GM12865 (cell line): ENCODE measurements at regions not wholly inside any gene's neighbourhood (a gene's known extent, or its start where the extent isn't known, plus 50 kb on each side); places are given as distances from the start of the nearest gene placed in this dataset.

ENCODE experiments used
- DNase-seq: peaks from one replicate; pipeline ENCODE4 v3.0.0; 2010; ENCODE audit warnings: low read depth
- H3K4me3 ChIP-seq: 2 replicates; pipeline ENCODE4 v1.5.1; 2011; ENCODE audit warnings: mild to moderate bottlenecking, low read depth, low read length, control low read depth
- TF ChIP-seq, protein P1 (sequence below): IDR thresholded peaks from 2 replicates; pipeline ENCODE4 v1.5.1; 2011; ENCODE audit warnings: low read length, control low read depth, low read depth, inconsistent platforms; ENCODE audit not compliant: insufficient read depth; ENCODE audit errors: missing control alignments

DNA sequence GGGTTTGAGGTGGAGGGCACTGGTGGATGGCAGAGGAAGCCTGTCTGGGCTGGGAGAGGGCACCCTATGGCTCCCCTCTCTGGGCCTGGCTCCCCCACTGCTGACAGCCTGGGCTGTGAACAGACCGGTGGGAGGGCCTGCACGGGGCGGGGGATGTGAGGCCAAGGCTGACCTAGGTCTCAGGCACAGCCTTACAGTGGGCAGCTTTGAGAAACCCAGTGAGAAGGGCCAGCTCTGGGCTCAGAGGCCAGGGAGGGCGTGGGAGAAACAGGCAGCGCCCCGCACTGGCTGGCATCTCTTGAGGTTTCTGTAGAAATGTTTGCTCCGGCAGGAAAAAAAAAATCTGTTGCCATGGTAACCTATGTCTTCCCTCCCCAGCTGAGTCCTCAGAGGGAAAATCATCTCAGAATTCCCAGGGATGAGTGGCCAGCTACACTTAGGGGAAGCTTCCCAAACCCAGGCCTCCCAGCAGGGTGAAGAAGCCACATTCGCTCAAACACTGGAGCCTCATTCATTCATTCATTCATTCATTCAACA lies 71.7 kb upstream of the TAF1B start:
- no peak overlapping the region for H3K4me3 ChIP-seq
- TF ChIP-seq, protein P1, sequence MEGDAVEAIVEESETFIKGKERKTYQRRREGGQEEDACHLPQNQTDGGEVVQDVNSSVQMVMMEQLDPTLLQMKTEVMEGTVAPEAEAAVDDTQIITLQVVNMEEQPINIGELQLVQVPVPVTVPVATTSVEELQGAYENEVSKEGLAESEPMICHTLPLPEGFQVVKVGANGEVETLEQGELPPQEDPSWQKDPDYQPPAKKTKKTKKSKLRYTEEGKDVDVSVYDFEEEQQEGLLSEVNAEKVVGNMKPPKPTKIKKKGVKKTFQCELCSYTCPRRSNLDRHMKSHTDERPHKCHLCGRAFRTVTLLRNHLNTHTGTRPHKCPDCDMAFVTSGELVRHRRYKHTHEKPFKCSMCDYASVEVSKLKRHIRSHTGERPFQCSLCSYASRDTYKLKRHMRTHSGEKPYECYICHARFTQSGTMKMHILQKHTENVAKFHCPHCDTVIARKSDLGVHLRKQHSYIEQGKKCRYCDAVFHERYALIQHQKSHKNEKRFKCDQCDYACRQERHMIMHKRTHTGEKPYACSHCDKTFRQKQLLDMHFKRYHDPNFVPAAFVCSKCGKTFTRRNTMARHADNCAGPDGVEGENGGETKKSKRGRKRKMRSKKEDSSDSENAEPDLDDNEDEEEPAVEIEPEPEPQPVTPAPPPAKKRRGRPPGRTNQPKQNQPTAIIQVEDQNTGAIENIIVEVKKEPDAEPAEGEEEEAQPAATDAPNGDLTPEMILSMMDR = no peak
- no peak for DNase-seq

DNA sequence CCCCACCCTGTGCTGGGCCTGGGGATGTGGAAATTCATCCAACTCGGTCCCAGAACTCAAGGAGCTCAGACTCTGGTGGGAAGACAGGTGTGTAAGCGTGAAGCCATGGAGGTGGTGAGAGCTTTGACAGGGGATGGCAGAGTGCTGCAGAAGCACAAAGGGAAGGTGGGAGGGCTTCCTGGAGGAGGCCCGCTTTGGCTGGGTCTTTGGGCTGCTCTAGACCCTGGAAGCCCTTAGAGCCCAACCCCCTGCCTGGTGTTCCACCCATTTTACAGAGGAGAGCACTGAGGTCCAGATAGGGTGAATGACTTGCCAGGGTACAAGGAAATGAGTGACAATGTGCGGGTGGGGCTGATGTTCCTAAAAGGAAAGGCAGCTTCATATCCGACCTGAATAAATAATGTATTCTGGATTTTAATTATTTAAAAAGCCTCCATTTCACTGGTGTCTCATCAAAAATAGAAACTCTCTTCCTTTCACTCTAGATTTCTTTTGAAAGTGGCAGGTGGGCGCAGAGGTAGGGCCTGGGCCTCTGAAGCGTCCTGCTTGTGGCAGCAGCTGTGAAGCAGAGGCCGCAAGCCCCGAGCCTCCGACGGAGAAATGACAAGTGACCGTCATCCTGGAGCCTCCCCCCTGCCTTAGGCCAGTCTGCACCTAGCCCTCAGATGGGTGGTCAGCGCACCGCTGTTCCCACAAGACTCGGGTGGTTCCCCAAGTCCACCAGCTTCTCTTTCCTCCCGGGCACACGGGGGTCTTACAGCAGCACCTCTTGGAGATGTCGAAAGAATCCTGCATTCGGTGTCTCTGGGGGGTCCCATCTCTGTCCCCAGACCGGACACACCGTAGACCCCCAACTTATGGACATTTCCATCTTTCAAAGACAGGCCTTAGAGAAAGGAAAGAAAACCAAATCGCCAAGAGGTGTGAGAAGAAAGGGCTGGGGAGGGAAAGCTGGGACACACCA lies 71.0 kb upstream of the TAF1B start:
- H3K4me3 ChIP-seq = no peak overlapping the region
- TF ChIP-seq, protein P1 = no peak
- no peak for DNase-seq

DNA sequence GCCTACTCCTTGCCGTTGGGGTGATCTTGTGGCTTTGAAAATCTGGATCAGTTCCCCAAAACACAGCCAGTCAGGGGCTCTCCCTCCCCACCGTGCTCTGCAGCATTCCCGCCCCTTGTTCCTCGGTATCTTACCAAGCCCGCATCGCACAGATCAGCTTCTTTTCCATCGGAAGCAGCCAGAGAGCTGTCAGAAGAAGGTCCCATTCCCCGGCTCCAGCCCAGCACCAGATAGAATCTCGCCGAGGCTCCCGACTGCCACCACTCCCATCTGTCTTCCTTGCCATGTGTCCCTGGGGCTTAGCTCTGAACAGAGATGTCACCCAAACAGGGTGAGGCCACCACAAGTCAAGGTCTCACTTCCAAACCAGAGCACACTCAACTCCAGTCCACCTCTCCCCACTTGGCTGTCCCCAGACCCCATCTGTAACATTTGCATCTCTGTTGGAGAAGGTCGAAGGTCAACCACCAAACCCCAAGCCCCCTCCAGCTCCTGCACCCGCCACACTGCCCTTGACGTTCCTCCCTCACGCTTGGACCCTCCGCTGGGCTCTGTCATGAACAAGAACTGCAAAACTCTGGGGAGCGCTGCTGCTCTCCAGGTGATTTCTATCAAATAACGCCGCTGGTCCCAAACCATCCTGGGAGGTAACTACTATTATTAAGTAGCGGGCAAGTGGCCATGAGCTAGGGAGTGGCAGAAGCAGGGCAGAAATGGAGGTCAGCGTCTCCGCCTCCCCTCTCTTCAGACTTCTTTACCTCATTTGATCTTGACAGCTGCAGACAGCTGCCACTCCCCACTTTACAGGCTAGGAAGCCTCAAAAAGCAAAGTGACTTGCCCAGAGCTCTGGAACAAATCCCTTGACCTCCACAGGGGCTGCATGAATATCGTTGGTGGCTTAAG lies 70.0 kb upstream of the TAF1B start:
- TF ChIP-seq, protein P1 = no peak
- no peak for DNase-seq
- no peak overlapping the region for H3K4me3 ChIP-seq

DNA sequence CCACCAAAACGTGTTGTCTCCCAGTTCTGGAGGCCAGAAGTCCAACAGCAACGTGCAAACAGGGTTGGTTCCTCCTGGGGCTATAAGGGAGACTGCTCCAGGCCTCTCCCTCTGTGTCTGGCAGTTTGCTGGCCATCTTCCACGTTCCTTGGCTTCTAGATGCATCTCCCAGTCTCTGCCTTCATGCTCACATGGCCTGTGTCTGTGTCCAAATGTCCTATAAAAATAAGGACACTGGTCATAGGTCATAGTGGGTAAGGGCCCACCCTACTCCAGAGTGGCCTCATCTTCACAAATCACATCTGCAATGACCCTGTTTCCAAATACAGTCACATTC lies 69.4 kb upstream of the TAF1B start:
- DNase-seq = no peak
- TF ChIP-seq, protein P1 = no peak
- no peak overlapping the region for H3K4me3 ChIP-seq

DNA sequence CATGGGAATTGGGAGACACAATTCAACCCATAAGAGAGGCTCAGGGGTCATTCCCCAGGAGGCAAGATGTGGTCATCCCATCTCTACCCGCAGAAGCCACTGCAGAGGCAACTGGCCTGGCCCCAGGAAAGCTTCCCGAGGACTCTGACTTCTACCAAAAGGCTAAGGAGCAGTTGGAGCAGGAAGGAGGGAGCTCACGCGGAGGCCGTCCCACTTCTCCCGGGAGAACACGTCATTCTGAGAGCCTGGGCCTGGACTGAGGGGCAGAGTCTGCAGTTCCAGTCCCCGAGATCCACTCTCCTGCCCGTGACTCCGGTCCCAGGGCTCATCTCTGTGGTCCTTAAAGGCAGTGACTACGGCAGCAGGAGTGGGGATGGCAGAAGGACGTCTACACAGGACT lies 69.0 kb upstream of the TAF1B start:
- no peak for DNase-seq
- H3K4me3 ChIP-seq = no peak overlapping the region
- TF ChIP-seq, protein P1 = no peak

DNA sequence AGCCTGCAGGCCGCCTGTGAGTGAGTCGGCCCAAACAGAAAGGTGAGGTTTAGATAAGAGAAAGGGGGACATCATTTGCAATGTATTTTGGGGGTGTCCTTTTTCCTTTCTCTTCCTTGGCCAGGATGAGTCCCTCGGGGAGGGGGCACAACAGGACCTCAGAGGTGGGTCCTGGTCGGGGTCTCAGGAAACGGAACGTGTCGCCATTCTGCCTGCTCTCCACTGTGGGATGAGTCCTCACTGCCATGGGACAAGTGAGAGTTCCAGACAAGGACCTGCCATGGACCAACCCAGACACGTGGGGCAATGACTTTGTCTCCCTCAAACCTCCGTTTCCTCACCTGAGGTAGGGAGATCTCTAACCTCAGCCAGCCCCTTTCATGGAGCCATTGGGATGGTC lies 67.9 kb upstream of the TAF1B start:
- DNase-seq = no peak
- no peak overlapping the region for H3K4me3 ChIP-seq
- TF ChIP-seq, protein P1 = no peak
